ENCODE measurements at regions not wholly inside any gene's neighbourhood (a gene's known extent, or its start where the extent isn't known, plus 50 kb on each side); places are given as distances from the start of the nearest gene placed in this dataset.

DNA sequence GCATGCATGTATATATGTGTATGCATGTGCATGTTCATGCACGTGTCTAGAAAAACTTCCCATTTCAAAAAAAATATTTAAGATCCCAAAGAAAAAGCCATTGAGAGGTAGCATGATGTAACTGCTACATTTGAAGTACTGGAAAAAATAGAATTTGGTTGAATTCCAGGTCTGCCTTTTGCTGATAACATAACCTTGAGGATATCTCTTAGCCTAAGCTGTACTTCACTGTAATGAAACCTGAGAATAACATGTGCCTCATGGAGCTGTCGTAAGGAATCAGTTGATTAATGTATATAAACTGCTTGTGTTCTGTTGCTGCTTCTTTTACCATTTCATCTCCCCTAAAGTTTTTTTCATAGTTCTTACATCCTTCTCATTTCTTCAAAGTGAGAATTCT, 351.8 kb downstream of the GRIA2 start:
- H3K9me3 ChIP-seq (ENCODE audit: insufficient read depth, low read length): no peaks in the 10 kb centered on the region
- no peaks in the 10 kb centered on the region for H3K27me3 ChIP-seq (ENCODE audit: low read length)
- H3K4me3 ChIP-seq (ENCODE audit: insufficient read depth, low read length, poor library complexity, severe bottlenecking): no peak overlapping the region
- H3K27ac ChIP-seq (ENCODE audit: low read depth, low read length): no peak overlapping the region
- no peaks in the 10 kb centered on the region for H3K79me2 ChIP-seq (ENCODE audit: insufficient read depth, low read length)
- H4K20me1 ChIP-seq (ENCODE audit: low read depth, low read length): no peaks in the 10 kb centered on the region
- H3K36me3 ChIP-seq (ENCODE audit: low read length): no peaks in the 10 kb centered on the region
- TF ChIP-seq, protein P1, sequence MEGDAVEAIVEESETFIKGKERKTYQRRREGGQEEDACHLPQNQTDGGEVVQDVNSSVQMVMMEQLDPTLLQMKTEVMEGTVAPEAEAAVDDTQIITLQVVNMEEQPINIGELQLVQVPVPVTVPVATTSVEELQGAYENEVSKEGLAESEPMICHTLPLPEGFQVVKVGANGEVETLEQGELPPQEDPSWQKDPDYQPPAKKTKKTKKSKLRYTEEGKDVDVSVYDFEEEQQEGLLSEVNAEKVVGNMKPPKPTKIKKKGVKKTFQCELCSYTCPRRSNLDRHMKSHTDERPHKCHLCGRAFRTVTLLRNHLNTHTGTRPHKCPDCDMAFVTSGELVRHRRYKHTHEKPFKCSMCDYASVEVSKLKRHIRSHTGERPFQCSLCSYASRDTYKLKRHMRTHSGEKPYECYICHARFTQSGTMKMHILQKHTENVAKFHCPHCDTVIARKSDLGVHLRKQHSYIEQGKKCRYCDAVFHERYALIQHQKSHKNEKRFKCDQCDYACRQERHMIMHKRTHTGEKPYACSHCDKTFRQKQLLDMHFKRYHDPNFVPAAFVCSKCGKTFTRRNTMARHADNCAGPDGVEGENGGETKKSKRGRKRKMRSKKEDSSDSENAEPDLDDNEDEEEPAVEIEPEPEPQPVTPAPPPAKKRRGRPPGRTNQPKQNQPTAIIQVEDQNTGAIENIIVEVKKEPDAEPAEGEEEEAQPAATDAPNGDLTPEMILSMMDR (IDR thresholded peaks at IDR 0.05; ENCODE audit: insufficient read depth, low read length, poor library complexity, severe bottlenecking): no peak
- TF ChIP-seq EZH2phosphoT487 (conservative IDR thresholded peaks at IDR 0.05; ENCODE audit: low read length): no peak
- H3K9ac ChIP-seq (ENCODE audit: low read length): no peak overlapping the region
- H3K4me2 ChIP-seq (ENCODE audit: low read depth, low read length, poor library complexity, severe bottlenecking): no peak overlapping the region
- H3K9me2 ChIP-seq (replicated peaks; ENCODE audit: insufficient read depth, low read length): no peaks in the 10 kb centered on the region
- no peak overlapping the region for H2AFZ ChIP-seq (ENCODE audit: low read depth, low read length, severe bottlenecking)
- no peaks in the 10 kb centered on the region for H3F3A ChIP-seq (ENCODE audit: insufficient read depth)

DNA sequence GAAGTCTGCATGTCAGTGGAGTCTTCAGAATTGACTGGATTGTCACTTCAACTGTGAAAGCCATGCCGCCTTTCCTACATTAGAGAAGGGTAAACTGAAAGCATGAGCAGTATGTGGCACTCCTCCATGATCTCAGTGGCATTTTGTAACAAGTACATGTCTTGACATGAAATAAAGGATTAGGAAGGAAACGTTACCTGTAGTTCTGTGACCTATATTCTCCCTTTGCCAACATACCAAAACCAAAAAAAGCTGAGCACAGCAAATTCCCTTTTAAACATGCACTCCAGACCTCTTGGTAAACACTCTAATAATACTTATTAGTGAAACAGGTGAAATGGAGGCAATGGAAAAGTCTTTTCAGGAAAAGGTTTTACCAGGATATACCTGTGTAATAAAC, 344.2 kb downstream of the GRIA2 start:
- Histone ChIP-seq H3K36me3 (ENCODE audit: low read length) (no peaks in the 10 kb centered on the region), H3K4me2 (ENCODE audit: low read depth, low read length, poor library complexity, severe bottlenecking) (no peak overlapping the region), H3K9me2 (replicated peaks; ENCODE audit: insufficient read depth, low read length) (no peaks in the 10 kb centered on the region), H3K79me2 (ENCODE audit: insufficient read depth, low read length) (no peaks in the 10 kb centered on the region), H3K27ac (ENCODE audit: low read depth, low read length) (no peak overlapping the region), H4K20me1 (ENCODE audit: low read depth, low read length) (no peaks in the 10 kb centered on the region), H3K9ac (ENCODE audit: low read length) (no peak overlapping the region), H3K4me3 (ENCODE audit: insufficient read depth, low read length, poor library complexity, severe bottlenecking) (no peak overlapping the region), H2AFZ (ENCODE audit: low read depth, low read length, severe bottlenecking) (no peak overlapping the region), H3K9me3 (ENCODE audit: insufficient read depth, low read length) (no peaks in the 10 kb centered on the region), H3K27me3 (ENCODE audit: low read length) (no peaks in the 10 kb centered on the region), H3F3A (ENCODE audit: insufficient read depth) (no peaks in the 10 kb centered on the region)
- TF ChIP-seq, protein P1 (IDR thresholded peaks at IDR 0.05; ENCODE audit: insufficient read depth, low read length, poor library complexity, severe bottlenecking): no peak
- no peak for TF ChIP-seq EZH2phosphoT487 (conservative IDR thresholded peaks at IDR 0.05; ENCODE audit: low read length)

DNA sequence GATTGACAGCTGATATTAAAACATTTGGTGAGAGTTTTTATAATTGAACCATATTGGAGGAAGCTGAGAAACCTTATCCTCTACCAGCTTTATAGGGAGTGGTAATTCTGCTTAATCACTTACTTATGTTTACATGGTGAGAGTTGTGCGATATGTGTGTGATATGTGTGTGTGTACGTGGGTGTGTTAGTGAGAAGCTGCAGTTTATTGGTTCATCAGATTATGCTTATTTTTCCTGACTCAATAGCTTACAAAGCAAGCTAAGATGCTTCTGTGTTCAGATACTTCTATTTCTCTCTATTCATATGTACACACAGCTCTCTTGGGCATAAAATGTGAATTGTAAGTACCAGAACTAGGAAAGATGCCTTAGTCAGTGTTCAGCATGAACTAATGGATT, 343.7 kb downstream of the GRIA2 start:
- Histone ChIP-seq H4K20me1 (ENCODE audit: low read depth, low read length) (no peaks in the 10 kb centered on the region), H3K36me3 (ENCODE audit: low read length) (no peaks in the 10 kb centered on the region), H2AFZ (ENCODE audit: low read depth, low read length, severe bottlenecking) (no peak overlapping the region), H3K9ac (ENCODE audit: low read length) (no peak overlapping the region), H3F3A (ENCODE audit: insufficient read depth) (no peaks in the 10 kb centered on the region), H3K9me2 (replicated peaks; ENCODE audit: insufficient read depth, low read length) (no peaks in the 10 kb centered on the region), H3K9me3 (ENCODE audit: insufficient read depth, low read length) (no peaks in the 10 kb centered on the region), H3K27ac (ENCODE audit: low read depth, low read length) (no peak overlapping the region), H3K4me2 (ENCODE audit: low read depth, low read length, poor library complexity, severe bottlenecking) (no peak overlapping the region), H3K79me2 (ENCODE audit: insufficient read depth, low read length) (no peaks in the 10 kb centered on the region), H3K4me3 (ENCODE audit: insufficient read depth, low read length, poor library complexity, severe bottlenecking) (no peak overlapping the region), H3K27me3 (ENCODE audit: low read length) (no peaks in the 10 kb centered on the region)
- TF ChIP-seq EZH2phosphoT487 (conservative IDR thresholded peaks at IDR 0.05; ENCODE audit: low read length): no peak
- TF ChIP-seq, protein P1 (IDR thresholded peaks at IDR 0.05; ENCODE audit: insufficient read depth, low read length, poor library complexity, severe bottlenecking): no peak

Data from SU-DHL-6 (cell line).